Endodermal cell (in vitro differentiated cells): ENCODE measurements at regions not wholly inside any gene's neighbourhood (a gene's known extent, or its start where the extent isn't known, plus 50 kb on each side); places are given as distances from the start of the nearest gene placed in this dataset.

Experiments used
- DNase-seq: peaks from one replicate; pipeline ENCODE4 v3.0.0-alpha.2; 2017
- H3K27ac ChIP-seq: 2 replicates; pipeline ENCODE4 v1.5.1; 2013; ENCODE audit warnings: mild to moderate bottlenecking, low read depth, low read length, moderate library complexity
- H3K27me3 ChIP-seq: 2 replicates; pipeline ENCODE4 v1.6.1; 2013; ENCODE audit warnings: mild to moderate bottlenecking, low read length, moderate library complexity; ENCODE audit not compliant: insufficient read depth, control insufficient read depth, poor library complexity, severe bottlenecking
- H3K36me3 ChIP-seq: 2 replicates; pipeline ENCODE4 v1.7.0; 2013; ENCODE audit warnings: mild to moderate bottlenecking, low read length, moderate library complexity; ENCODE audit not compliant: control insufficient read depth, insufficient read depth
- H3K4me1 ChIP-seq: one replicate; pipeline ENCODE4 v1.7.0; 2013; ENCODE audit warnings: low read length; ENCODE audit not compliant: control insufficient read depth, insufficient read depth
- H3K4me3 ChIP-seq: 2 replicates; pipeline ENCODE4 v1.5.1; 2013; ENCODE audit warnings: mild to moderate bottlenecking, low read length, moderate library complexity
- H3K9ac ChIP-seq: 2 replicates; pipeline ENCODE4 v1.6.1; 2013; ENCODE audit warnings: mild to moderate bottlenecking, low read length, moderate library complexity; ENCODE audit not compliant: poor library complexity, severe bottlenecking; ENCODE audit errors: extremely low read depth
- H3K9me3 ChIP-seq: 2 replicates; pipeline ENCODE4 v1.6.1; 2013; ENCODE audit warnings: mild to moderate bottlenecking, low read length, moderate library complexity; ENCODE audit not compliant: control insufficient read depth
- H3K27ac Mint-ChIP-seq: 2 replicates; pipeline ENCODE4 v1.8.0; 2020; ENCODE audit warnings: mixed read lengths
- H3K27me3 Mint-ChIP-seq: 2 replicates; pipeline ENCODE4 v1.8.0; 2021; ENCODE audit warnings: mild to moderate bottlenecking, mixed read lengths; ENCODE audit not compliant: insufficient read depth
- H3K36me3 Mint-ChIP-seq: 2 replicates; pipeline ENCODE4 v1.8.0; 2020; ENCODE audit warnings: low read depth, mixed read lengths
- H3K4me1 Mint-ChIP-seq: 2 replicates; pipeline ENCODE4 v1.8.0; 2020; ENCODE audit warnings: mixed read lengths
- H3K4me3 Mint-ChIP-seq: 2 replicates; pipeline ENCODE4 v1.8.0; 2020; ENCODE audit warnings: mild to moderate bottlenecking, moderate library complexity, mixed read lengths
- H3K9me3 Mint-ChIP-seq: 2 replicates; pipeline ENCODE4 v1.8.0; 2020; ENCODE audit warnings: mild to moderate bottlenecking, mixed read lengths
- WGBS, 2 experiments: methylation state at CpG; one replicate each; pipeline versions ENCODE4 v1.1.5 to v1.1.7; 2013; ENCODE audit warnings: missing lambda C conversion rate in 2 of 2, mixed read lengths in 1 of 2; ENCODE audit not compliant: insufficient coverage in 1 of 2, insufficient read length in 1 of 2; 5-methylcytosine and 5-hydroxymethylcytosine counted together
- TF ChIP-seq, protein P1 (sequence below): fragments of 200-600 bp; sonication (generic); conservative IDR thresholded peaks from 2 replicates; pipeline ENCODE4 v1.5.0; 2021; ENCODE audit warnings: antibody characterized with exemption, mild to moderate bottlenecking

DNA sequence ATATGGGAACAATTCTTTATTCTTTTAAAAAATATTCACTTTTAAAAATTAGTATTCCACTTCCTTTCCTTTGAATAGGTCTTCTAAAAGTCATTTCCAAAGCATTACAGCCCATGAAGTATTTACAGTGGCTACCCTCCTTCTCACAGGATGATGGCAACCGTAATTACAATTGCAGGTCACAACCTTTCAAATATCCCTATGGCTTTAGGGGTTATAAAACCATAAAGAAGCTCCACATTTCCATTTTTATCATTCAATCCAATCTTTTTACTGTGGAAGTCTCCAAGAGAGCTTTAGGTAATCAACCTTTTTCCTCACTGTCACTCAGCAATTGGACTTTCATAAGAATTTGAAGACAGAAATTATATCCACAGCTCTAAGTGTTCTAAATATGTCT, 488.9 kb upstream of the CA10 start:
- no peak overlapping the region for H3K27ac Mint-ChIP-seq
- H3K27me3 ChIP-seq = no peaks in the 10 kb centered on the region
- peaks cover 40% of the 10 kb centered on the region for H3K9me3 ChIP-seq
- no peak overlapping the region for H3K4me3 ChIP-seq
- H3K9ac ChIP-seq = no peak overlapping the region
- DNase-seq = no peak
- TF ChIP-seq, protein P1, sequence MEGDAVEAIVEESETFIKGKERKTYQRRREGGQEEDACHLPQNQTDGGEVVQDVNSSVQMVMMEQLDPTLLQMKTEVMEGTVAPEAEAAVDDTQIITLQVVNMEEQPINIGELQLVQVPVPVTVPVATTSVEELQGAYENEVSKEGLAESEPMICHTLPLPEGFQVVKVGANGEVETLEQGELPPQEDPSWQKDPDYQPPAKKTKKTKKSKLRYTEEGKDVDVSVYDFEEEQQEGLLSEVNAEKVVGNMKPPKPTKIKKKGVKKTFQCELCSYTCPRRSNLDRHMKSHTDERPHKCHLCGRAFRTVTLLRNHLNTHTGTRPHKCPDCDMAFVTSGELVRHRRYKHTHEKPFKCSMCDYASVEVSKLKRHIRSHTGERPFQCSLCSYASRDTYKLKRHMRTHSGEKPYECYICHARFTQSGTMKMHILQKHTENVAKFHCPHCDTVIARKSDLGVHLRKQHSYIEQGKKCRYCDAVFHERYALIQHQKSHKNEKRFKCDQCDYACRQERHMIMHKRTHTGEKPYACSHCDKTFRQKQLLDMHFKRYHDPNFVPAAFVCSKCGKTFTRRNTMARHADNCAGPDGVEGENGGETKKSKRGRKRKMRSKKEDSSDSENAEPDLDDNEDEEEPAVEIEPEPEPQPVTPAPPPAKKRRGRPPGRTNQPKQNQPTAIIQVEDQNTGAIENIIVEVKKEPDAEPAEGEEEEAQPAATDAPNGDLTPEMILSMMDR = no peak
- 76 to 86% methylated on average over 1 of the region's 1 CpG for WGBS, 2 experiments
- no peaks in the 10 kb centered on the region for H3K27me3 Mint-ChIP-seq
- no peak overlapping the region for H3K4me3 Mint-ChIP-seq
- H3K27ac ChIP-seq = no peak overlapping the region
- no peaks in the 10 kb centered on the region for H3K9me3 Mint-ChIP-seq
- H3K36me3 ChIP-seq = no peaks in the 10 kb centered on the region
- H3K36me3 Mint-ChIP-seq = no peaks in the 10 kb centered on the region
- H3K4me1 Mint-ChIP-seq = no peaks in the 10 kb centered on the region
- H3K4me1 ChIP-seq = no peaks in the 10 kb centered on the region

DNA sequence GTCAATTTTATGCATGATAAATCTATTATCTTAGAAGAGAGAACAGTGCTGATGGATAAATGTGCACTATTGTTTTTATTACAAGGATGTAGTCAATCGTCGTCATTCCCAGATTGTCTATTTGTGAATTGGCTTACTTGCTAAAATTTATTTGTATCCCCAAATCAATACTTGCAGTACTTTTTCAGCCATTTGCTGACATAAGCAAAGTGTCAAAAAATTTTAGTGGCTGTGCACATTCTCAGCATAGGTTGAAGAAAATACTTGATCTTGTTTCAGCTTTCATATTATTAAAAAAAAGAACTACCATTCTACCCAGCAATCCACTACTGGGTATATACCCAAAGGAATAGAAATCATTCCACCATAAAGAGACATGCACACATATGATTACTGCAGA, 477.9 kb upstream of the CA10 start:
- Mint-ChIP-seq H3K27ac (no peak overlapping the region), H3K36me3 (no peaks in the 10 kb centered on the region), H3K4me1 (peaks cover 2% of the 10 kb centered on the region), H3K27me3 (no peaks in the 10 kb centered on the region), H3K4me3 (no peak overlapping the region), H3K9me3 (peaks cover 20% of the 10 kb centered on the region)
- H3K27me3 ChIP-seq = no peaks in the 10 kb centered on the region
- peaks cover 28% of the 10 kb centered on the region for H3K9me3 ChIP-seq
- H3K9ac ChIP-seq = no peak overlapping the region
- WGBS, 2 experiments = 91% methylated on average over 2 of the region's 2 CpGs; no CpG with 5 or more reads in 1 of the 2 experiments
- H3K4me3 ChIP-seq = no peak overlapping the region
- TF ChIP-seq, protein P1 = no peak
- no peaks in the 10 kb centered on the region for H3K4me1 ChIP-seq
- no peak for DNase-seq
- no peaks in the 10 kb centered on the region for H3K36me3 ChIP-seq
- H3K27ac ChIP-seq = no peak overlapping the region

DNA sequence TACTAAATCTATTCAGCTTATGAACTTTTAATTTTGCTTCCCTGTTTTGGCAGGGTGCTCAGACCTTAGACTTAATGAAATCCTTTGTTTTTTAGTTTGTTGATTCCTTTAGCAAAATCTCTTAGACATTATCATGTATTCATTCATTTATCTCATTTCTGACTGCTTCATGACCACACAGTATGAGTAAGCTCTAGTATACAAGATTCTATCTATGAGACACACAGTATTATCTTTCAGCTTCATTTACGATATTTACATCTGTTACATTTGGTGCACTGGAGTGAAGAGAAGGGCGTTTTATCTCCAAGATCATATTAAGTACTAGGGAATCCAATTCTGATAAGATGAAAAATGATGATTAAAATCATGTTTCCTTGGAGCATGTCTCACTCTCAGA, 448.1 kb upstream of the CA10 start:
- H3K9ac ChIP-seq = no peak overlapping the region
- no peak for DNase-seq
- H3K36me3 ChIP-seq = no peaks in the 10 kb centered on the region
- no peaks in the 10 kb centered on the region for H3K27me3 ChIP-seq
- Mint-ChIP-seq H3K27me3 (no peaks in the 10 kb centered on the region), H3K27ac (no peak overlapping the region), H3K4me3 (no peak overlapping the region), H3K9me3 (no peaks in the 10 kb centered on the region), H3K36me3 (no peaks in the 10 kb centered on the region), H3K4me1 (no peaks in the 10 kb centered on the region)
- no peaks in the 10 kb centered on the region for H3K4me1 ChIP-seq
- TF ChIP-seq, protein P1 = no peak
- H3K9me3 ChIP-seq = peaks cover 12% of the 10 kb centered on the region
- no CpG with 5 or more reads among the region's 2 CpGs for whole genome bisulfite sequencing, 2 experiments
- H3K4me3 ChIP-seq = no peak overlapping the region
- H3K27ac ChIP-seq = no peak overlapping the region
